ENCODE measurements at regions not wholly inside any gene's neighbourhood (a gene's known extent, or its start where the extent isn't known, plus 50 kb on each side); places are given as distances from the start of the nearest gene placed in this dataset.
"Not testable (repeated sequence)": the region's sequence is repeated elsewhere in the genome, so short reads cannot be mapped to it uniquely, and the experiment has no call there.

- Histone ChIP-seq H3K27ac (no peak overlapping the region), H3K4me3 (no peak overlapping the region), H3K27me3 (no peaks in the 10 kb centered on the region), H3K9me3 (peaks cover 16% of the 10 kb centered on the region), H3K36me3 (no peaks in the 10 kb centered on the region), H3K4me1 (no peaks in the 10 kb centered on the region)
- TF ChIP-seq CTCF (IDR thresholded peaks at IDR 0.05), result no peak
- TF ChIP-seq POLR2A (IDR thresholded peaks at IDR 0.05), result no peak
- no peak for TF ChIP-seq EP300 (IDR thresholded peaks at IDR 0.05)
- no peak for TF ChIP-seq POLR2AphosphoS5 (IDR thresholded peaks at IDR 0.05)
- DNase-seq (ENCODE audit: low spot score in 2 of 2), result no peak
- 88% methylated on average over 2 of the region's 2 CpGs for WGBS
Observed at GRCh38 chr5:125244531-125244930, 498.1 kb upstream of the ZNF608 start.

GRCh38 chr5:125245216-125245615 lies 498.8 kb upstream of the ZNF608 start:
- Histone ChIP-seq H3K36me3 (no peaks in the 10 kb centered on the region), H3K27ac (no peak overlapping the region), H3K4me3 (no peak overlapping the region), H3K9me3 (peaks cover 16% of the 10 kb centered on the region), H3K27me3 (no peaks in the 10 kb centered on the region), H3K4me1 (no peaks in the 10 kb centered on the region)
- 100% methylated on average over 2 of the region's 4 CpGs for WGBS
- DNase-seq (ENCODE audit: low spot score in 2 of 2), result no peak
- TF ChIP-seq POLR2AphosphoS5 (IDR thresholded peaks at IDR 0.05) (no peak), CTCF (IDR thresholded peaks at IDR 0.05) (no peak), POLR2A (IDR thresholded peaks at IDR 0.05) (no peak), EP300 (IDR thresholded peaks at IDR 0.05) (no peak)

GRCh38 chr5:125249400-125249799 lies 503.0 kb upstream of the ZNF608 start:
- no peaks in the 10 kb centered on the region for H3K4me1 ChIP-seq
- no peak overlapping the region for H3K4me3 ChIP-seq
- H3K36me3 ChIP-seq, result no peaks in the 10 kb centered on the region
- no peak overlapping the region for H3K27ac ChIP-seq
- WGBS, result 73% methylated on average over 2 of the region's 2 CpGs
- no peak for DNase-seq (ENCODE audit: low spot score in 2 of 2)
- H3K9me3 ChIP-seq, result peaks cover 8% of the 10 kb centered on the region
- H3K27me3 ChIP-seq, result no peaks in the 10 kb centered on the region
- TF ChIP-seq POLR2AphosphoS5 (IDR thresholded peaks at IDR 0.05) (no peak), EP300 (IDR thresholded peaks at IDR 0.05) (no peak), CTCF (IDR thresholded peaks at IDR 0.05) (no peak), POLR2A (IDR thresholded peaks at IDR 0.05) (no peak)

DNA sequence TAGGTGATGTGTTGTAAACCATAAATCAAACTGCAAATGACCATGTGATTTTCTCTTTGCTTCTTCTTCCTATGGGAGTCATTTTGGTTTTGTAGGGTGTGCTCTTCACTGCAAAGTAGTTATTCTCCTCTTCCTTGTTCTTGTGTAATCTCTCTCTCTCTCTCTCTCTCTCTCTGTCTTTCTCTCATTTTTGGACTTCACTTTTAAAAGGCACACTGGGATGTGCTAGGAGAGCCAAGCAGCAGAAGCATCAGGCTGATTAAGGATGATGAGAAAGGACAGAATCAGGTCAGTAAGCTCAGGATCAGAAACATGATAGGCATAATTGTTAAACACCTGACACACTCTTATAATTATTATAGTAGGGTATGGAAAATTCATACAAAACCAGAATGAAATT lies 505.3 kb upstream of the ZNF608 start:
- Histone ChIP-seq H3K9me3 (peaks cover 8% of the 10 kb centered on the region), H3K27ac (no peak overlapping the region), H3K4me1 (no peaks in the 10 kb centered on the region), H3K4me3 (no peak overlapping the region), H3K36me3 (no peaks in the 10 kb centered on the region), H3K27me3 (no peaks in the 10 kb centered on the region)
- no peak for TF ChIP-seq EP300 (IDR thresholded peaks at IDR 0.05)
- no peak for TF ChIP-seq POLR2AphosphoS5 (IDR thresholded peaks at IDR 0.05)
- no peak for TF ChIP-seq POLR2A (IDR thresholded peaks at IDR 0.05)
- no peak for DNase-seq (ENCODE audit: low spot score in 2 of 2)

GRCh38 chr5:125253634-125254033 lies 507.2 kb upstream of the ZNF608 start:
- H3K4me3 ChIP-seq; H3K27me3 ChIP-seq; H3K4me1 ChIP-seq; H3K9me3 ChIP-seq; DNase-seq (ENCODE audit: low spot score in 2 of 2); H3K27ac ChIP-seq; H3K36me3 ChIP-seq: not testable (repeated sequence)
- over 99% methylated on average over 6 of the region's 7 CpGs for WGBS

DNA sequence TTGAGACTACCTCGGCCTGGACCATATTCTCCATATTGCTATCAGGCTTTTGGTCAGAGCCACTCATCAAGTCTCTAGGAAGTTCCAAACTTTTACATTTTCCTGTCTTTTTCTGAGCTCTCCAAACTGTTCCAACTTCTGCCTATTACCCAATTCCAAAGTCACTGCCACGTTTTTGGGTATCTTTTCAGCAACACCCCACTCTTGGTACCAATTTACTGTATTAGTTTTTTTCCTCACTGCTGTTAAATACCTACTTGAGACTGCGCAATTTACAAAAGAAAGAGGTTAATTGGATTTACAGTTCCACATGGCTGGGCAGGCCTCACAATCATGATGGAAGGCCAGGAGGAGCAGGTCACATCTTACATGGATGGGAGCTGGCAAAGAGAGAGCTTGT lies 507.8 kb upstream of the ZNF608 start:
- TF ChIP-seq POLR2A (IDR thresholded peaks at IDR 0.05), result no peak
- no peak for TF ChIP-seq EP300 (IDR thresholded peaks at IDR 0.05)
- no peak for TF ChIP-seq CTCF (IDR thresholded peaks at IDR 0.05)
- TF ChIP-seq POLR2AphosphoS5 (IDR thresholded peaks at IDR 0.05), result no peak
- H3K27me3 ChIP-seq, result no peaks in the 10 kb centered on the region
- H3K9me3 ChIP-seq, result peaks cover 3% of the 10 kb centered on the region
- H3K27ac ChIP-seq, result no peak overlapping the region
- no peak for DNase-seq (ENCODE audit: low spot score in 2 of 2)
- H3K4me3 ChIP-seq, result no peak overlapping the region
- WGBS, result 94% methylated on average over 3 of the region's 3 CpGs
- no peaks in the 10 kb centered on the region for H3K4me1 ChIP-seq
- H3K36me3 ChIP-seq, result no peaks in the 10 kb centered on the region

All from suprapubic skin (tissue), 4 donors.